DOHH2 (cell line): ENCODE measurements at regions not wholly inside any gene's neighbourhood (a gene's known extent, or its start where the extent isn't known, plus 50 kb on each side); places are given as distances from the start of the nearest gene placed in this dataset.

Experiments used
- EZH2phosphoT487 ChIP-seq: fragments of 200-600 bp; sonication (generic); IDR thresholded peaks from 2 replicates; pipeline ENCODE4 v1.6.1; 2017; ENCODE audit warnings: borderline replicate concordance, mild to moderate bottlenecking, antibody characterized with exemption, low read length, moderate library complexity, mixed read lengths
- TF ChIP-seq, protein P1 (sequence below): fragments of 200-600 bp; sonication (generic); IDR thresholded peaks from one replicate; pipeline ENCODE4 v1.5.1; 2014; ENCODE audit warnings: antibody characterized with exemption, mild to moderate bottlenecking, low read depth, low read length; ENCODE audit not compliant: poor library complexity, severe bottlenecking

DNA sequence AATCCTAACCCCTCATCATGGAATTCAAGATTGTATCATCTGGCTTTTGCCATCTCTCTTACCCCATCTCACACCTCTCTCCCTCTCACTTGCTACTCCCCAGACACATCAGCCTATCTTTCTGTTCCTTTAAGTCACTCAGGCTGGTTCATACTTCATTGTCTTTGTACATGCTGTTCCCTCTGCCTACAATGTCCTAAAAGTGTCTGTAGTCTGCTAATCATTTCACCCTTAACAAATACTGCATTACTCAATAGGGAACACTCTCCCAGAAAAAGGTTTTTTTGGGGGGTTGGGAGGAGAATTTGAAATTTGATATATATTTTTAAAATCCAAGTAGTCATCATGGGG lies 146.2 kb upstream of the KLF7 start:
- TF ChIP-seq, protein P1, sequence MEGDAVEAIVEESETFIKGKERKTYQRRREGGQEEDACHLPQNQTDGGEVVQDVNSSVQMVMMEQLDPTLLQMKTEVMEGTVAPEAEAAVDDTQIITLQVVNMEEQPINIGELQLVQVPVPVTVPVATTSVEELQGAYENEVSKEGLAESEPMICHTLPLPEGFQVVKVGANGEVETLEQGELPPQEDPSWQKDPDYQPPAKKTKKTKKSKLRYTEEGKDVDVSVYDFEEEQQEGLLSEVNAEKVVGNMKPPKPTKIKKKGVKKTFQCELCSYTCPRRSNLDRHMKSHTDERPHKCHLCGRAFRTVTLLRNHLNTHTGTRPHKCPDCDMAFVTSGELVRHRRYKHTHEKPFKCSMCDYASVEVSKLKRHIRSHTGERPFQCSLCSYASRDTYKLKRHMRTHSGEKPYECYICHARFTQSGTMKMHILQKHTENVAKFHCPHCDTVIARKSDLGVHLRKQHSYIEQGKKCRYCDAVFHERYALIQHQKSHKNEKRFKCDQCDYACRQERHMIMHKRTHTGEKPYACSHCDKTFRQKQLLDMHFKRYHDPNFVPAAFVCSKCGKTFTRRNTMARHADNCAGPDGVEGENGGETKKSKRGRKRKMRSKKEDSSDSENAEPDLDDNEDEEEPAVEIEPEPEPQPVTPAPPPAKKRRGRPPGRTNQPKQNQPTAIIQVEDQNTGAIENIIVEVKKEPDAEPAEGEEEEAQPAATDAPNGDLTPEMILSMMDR, result no peak
- TF ChIP-seq EZH2phosphoT487, result no peak
